Transverse colon (tissue), 4 donors: ENCODE measurements at regions not wholly inside any gene's neighbourhood (a gene's known extent, or its start where the extent isn't known, plus 50 kb on each side); places are given as distances from the start of the nearest gene placed in this dataset.

Source experiments
- DNase-seq: peaks from one replicate; pipeline ENCODE4 v3.0.0-alpha.2; 2019
- H3K27ac ChIP-seq, 4 donors: fragments of 200-600 bp; sonication (generic); 2 replicates each; pipeline ENCODE4 v1.5.1; 2016 to 2018; ENCODE audit warnings: inconsistent platforms in 4 of 4
- H3K27me3 ChIP-seq: fragments of 200-600 bp; sonication (generic); 2 replicates; pipeline ENCODE4 v1.5.1; 2017; ENCODE audit warnings: inconsistent platforms
- H3K36me3 ChIP-seq, 4 donors: fragments of 200-600 bp; sonication (generic); 2 replicates each; pipeline ENCODE4 v1.5.1; 2017 to 2019; ENCODE audit warnings: inconsistent platforms in 4 of 4
- H3K4me1 ChIP-seq, 4 donors: fragments of 200-600 bp; sonication (generic); 2 replicates each; pipeline ENCODE4 v1.5.1; 2017 to 2020; ENCODE audit warnings: inconsistent platforms in 4 of 4
- H3K4me3 ChIP-seq, 4 donors: fragments of 200-600 bp; sonication (generic); 1 replicate in 1 of 4; 2 replicates in 3 of 4; pipeline versions ENCODE4 v1.5.1 to v1.6.1; 2017 to 2019; ENCODE audit warnings: inconsistent platforms in 4 of 4
- H3K9me3 ChIP-seq, 2 donors: fragments of 200-600 bp; sonication (generic); 2 replicates each; pipeline ENCODE4 v1.5.1; 2017 to 2019; ENCODE audit warnings: inconsistent platforms in 2 of 2
- EP300 ChIP-seq: sonication (generic); formaldehyde crosslinking; IDR thresholded peaks from one replicate; pipeline ENCODE4 v1.6.1; 2017; ENCODE audit warnings: antibody characterized with exemption, low read depth
- POLR2A ChIP-seq: fragments of 450-650 bp; IDR thresholded peaks from one replicate; pipeline ENCODE4 v1.6.1; 2016; ENCODE audit warnings: antibody characterized with exemption, mild to moderate bottlenecking, moderate library complexity
- POLR2AphosphoS5 ChIP-seq, 3 donors: sonication (generic); formaldehyde crosslinking; IDR thresholded peaks; one replicate each; pipeline ENCODE4 v1.6.1; 2016; ENCODE audit warnings: antibody characterized with exemption in 3 of 3
- WGBS, 2 donors: methylation state at CpG; one replicate each; pipeline ENCODE4 v1.1.5; 2018; ENCODE audit warnings: low coverage in 1 of 2; 5-methylcytosine and 5-hydroxymethylcytosine counted together
- in situ Hi-C, 4 donors: fragments of 200-750 bp; cut with MboI; loops; one replicate each; pipeline versions ENCODE4 v1.15.0 to v1.15.1; 2017; ENCODE audit warnings: low sequenced_read_pairs in 3 of 4, low pct_ligation_motif_present in 1 of 4, low pct_unique_long_range_greater_than_20kb in 1 of 4
- intact Hi-C: fragments of 100-400 bp; cut with DNase I; formaldehyde crosslinking; loops from one replicate; pipeline ENCODE4 v1.15.1; 2023; ENCODE audit warnings: low total_unique reads
- TF ChIP-seq, protein P1 (sequence below), 5 experiments: fragments of 200-600 bp in 3 of 5; fragments of 450-650 bp in 2 of 5; sonication (generic) in 3 of 5; IDR thresholded peaks; 1 replicate in 2 of 5; 2 replicates in 3 of 5; pipeline ENCODE4 v1.5.1; 2016 to 2017; ENCODE audit warnings: antibody characterized with exemption in 5 of 5, inconsistent platforms in 3 of 5, mild to moderate bottlenecking in 2 of 5, moderate library complexity in 1 of 5

DNA sequence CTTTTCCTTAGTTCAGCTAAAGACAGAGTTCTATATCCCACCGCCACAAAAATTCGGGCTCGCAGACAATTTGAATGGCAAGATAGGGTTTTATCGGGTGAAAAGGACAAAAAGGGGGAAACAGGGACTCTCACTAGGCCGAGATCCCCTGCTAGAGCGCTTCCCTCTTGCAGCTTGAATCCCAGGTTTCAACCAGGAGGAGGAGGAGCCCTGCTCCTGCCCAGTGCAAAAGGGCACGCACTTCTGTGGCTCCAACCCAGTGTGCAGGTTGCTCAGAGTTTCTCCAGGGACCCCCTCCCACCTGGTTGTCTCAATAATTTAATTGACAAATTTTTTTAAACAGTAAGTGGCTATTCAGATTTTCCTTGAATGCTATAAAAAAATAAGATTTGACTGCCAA lies 152.6 kb upstream of the LUZP2 start:
- Histone ChIP-seq H3K4me1 (no peaks in the 10 kb centered on the region), H3K4me3 (no peak overlapping the region), H3K36me3 (no peaks in the 10 kb centered on the region), H3K9me3 (no peaks in the 10 kb centered on the region), H3K27ac (no peak overlapping the region), H3K27me3 (no peaks in the 10 kb centered on the region)
- no peak for DNase-seq
- 80 to 82% methylated on average over 6 to 7 of the region's 7 CpGs for WGBS, 2 donors
- TF ChIP-seq, protein P1, sequence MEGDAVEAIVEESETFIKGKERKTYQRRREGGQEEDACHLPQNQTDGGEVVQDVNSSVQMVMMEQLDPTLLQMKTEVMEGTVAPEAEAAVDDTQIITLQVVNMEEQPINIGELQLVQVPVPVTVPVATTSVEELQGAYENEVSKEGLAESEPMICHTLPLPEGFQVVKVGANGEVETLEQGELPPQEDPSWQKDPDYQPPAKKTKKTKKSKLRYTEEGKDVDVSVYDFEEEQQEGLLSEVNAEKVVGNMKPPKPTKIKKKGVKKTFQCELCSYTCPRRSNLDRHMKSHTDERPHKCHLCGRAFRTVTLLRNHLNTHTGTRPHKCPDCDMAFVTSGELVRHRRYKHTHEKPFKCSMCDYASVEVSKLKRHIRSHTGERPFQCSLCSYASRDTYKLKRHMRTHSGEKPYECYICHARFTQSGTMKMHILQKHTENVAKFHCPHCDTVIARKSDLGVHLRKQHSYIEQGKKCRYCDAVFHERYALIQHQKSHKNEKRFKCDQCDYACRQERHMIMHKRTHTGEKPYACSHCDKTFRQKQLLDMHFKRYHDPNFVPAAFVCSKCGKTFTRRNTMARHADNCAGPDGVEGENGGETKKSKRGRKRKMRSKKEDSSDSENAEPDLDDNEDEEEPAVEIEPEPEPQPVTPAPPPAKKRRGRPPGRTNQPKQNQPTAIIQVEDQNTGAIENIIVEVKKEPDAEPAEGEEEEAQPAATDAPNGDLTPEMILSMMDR (IDR thresholded peaks at IDR 0.05): no peak
- TF ChIP-seq POLR2AphosphoS5 (IDR thresholded peaks at IDR 0.05): no peak
- intact Hi-C loops: no loop called here
- in situ Hi-C loops: no loop called here

DNA sequence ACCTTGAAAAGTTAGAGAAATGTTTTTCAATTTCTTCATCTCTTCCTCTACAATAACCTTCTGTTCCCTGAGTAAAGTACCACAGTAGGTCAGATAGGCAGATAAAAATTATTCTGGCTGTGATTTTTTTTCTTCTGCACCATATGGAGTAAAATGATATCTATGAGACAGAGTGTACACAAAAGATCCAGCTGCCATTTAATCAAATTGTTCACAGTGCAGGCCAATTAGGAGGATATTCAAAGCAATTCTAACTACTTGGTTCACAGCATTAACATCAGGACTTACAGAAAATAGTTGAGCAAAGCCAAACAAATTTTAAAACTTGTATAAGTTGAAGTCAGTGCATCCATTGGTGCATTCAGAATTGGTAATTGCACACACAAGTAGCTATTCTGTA lies 147.9 kb upstream of the LUZP2 start:
- Histone ChIP-seq H3K27me3 (no peaks in the 10 kb centered on the region), H3K4me1 (no peaks in the 10 kb centered on the region), H3K27ac (no peak overlapping the region), H3K36me3 (no peaks in the 10 kb centered on the region), H3K9me3 (no peaks in the 10 kb centered on the region), H3K4me3 (no peak overlapping the region)
- in situ Hi-C loops (no loop called here), intact Hi-C loops (no loop called here)
- DNase-seq: no peak
- TF ChIP-seq, protein P1 (IDR thresholded peaks at IDR 0.05): no peak

DNA sequence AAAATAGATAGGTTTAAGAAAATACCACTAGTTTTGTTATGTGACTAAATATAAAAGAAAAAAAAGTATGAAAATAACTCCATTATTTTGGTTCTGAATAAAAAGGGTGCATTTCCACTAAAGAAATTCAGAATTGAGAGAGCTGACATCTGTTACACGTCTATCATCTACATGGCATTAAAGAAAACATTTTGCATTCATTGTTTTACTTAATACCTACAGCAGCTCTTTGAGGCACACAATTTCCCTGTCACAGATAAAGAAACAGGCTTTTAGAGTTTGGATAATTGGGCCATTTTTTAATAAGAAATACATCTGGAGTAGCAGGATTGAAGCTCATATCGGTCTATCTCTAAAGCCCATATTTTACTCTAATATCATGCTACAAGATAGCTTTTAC lies 145.7 kb upstream of the LUZP2 start:
- TF ChIP-seq POLR2A: no peak
- TF ChIP-seq, protein P1 (IDR thresholded peaks at IDR 0.05): no peak
- TF ChIP-seq EP300: no peak
- TF ChIP-seq POLR2AphosphoS5 (IDR thresholded peaks at IDR 0.05): no peak
- no peak for DNase-seq
- Histone ChIP-seq H3K27me3 (no peaks in the 10 kb centered on the region), H3K9me3 (no peaks in the 10 kb centered on the region), H3K4me1 (no peaks in the 10 kb centered on the region), H3K4me3 (no peak overlapping the region), H3K36me3 (no peaks in the 10 kb centered on the region), H3K27ac (no peak overlapping the region)
- in situ Hi-C loops (no loop called here), intact Hi-C loops (no loop called here)
- 55 to 90% methylated on average over 2 of the region's 2 CpGs for WGBS, 2 donors

DNA sequence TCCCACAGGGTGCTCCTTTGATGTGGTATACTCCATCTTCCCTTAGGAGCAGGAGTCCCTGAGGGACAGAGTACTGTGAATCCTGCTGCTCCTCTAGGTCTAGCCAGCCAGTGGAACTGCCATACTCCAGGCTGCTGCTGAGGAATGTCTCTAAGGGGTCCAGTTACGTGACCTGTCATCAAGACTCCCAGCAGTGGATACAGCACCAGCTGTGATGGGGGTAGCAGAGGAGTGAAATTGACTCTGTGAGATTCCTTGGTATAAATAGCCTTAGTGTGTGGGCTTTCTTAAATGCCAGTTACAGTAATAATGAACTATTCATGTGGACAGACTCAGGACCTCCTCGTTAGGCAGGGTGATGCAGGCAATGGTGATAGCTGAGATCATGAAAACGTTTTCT lies 140.4 kb upstream of the LUZP2 start:
- Histone ChIP-seq H3K4me1 (no peaks in the 10 kb centered on the region), H3K9me3 (no peaks in the 10 kb centered on the region), H3K27ac (no peak overlapping the region), H3K36me3 (no peaks in the 10 kb centered on the region), H3K27me3 (no peaks in the 10 kb centered on the region), H3K4me3 (no peak overlapping the region)
- in situ Hi-C loops: no loop called here
- intact Hi-C loops: no loop called here
- DNase-seq: no peak
- 46% methylated on average over 3 of the region's 3 CpGs; no CpG with 5 or more reads in 1 of the 2 donors for WGBS, 2 donors
- TF ChIP-seq, protein P1 (IDR thresholded peaks at IDR 0.05): no peak
- TF ChIP-seq EP300 (no peak), POLR2A (no peak), POLR2AphosphoS5 (IDR thresholded peaks at IDR 0.05) (no peak)
